ENCODE measurements at regions not wholly inside any gene's neighbourhood (a gene's known extent, or its start where the extent isn't known, plus 50 kb on each side); places are given as distances from the start of the nearest gene placed in this dataset.
A peak's percentile ranks its signal among the peaks of the same experiment; 100 is the strongest.

- no peak for DNase-seq
These were observed 58.5 kb downstream of the DLL1 start for GRCh38 chr6:170232186-170233002.

GRCh38 chr6:170231293-170232185 lies 59.3 kb downstream of the DLL1 start:
- no peak for DNase-seq

- no peak for DNase-seq
These were observed 60.2 kb downstream of the DLL1 start for GRCh38 chr6:170230520-170231292.

- no peak for DNase-seq
These were observed 60.9 kb downstream of the DLL1 start for GRCh38 chr6:170229851-170230519.

GRCh38 chr6:170229396-170229795 lies 61.5 kb downstream of the DLL1 start:
- DNase-seq: no peak

GRCh38 chr6:170228946-170229310 lies 62.0 kb downstream of the DLL1 start:
- no peak for DNase-seq

- DNase-seq: no peak
These were observed 62.6 kb downstream of the DLL1 start for GRCh38 chr6:170227996-170228945.

GRCh38 chr6:170227521-170227983 lies 63.3 kb downstream of the DLL1 start:
- DNase-seq: no peak

- no peak for DNase-seq
These were observed 64.2 kb downstream of the DLL1 start for GRCh38 chr6:170226647-170227046.

- no peak for DNase-seq
These were observed 64.9 kb downstream of the DLL1 start for GRCh38 chr6:170225852-170226417.

- peak; percentile 22 for DNase-seq
These were observed 65.9 kb downstream of the DLL1 start for GRCh38 chr6:170224694-170225660.

GRCh38 chr6:170223718-170224693 lies 66.9 kb downstream of the DLL1 start:
- DNase-seq: no peak

GRCh38 chr6:170222498-170223471 lies 68.1 kb downstream of the DLL1 start:
- DNase-seq: no peak

GRCh38 chr6:170221753-170222400 lies 69.0 kb downstream of the DLL1 start:
- no peak for DNase-seq

GRCh38 chr6:170221052-170221752 lies 69.7 kb downstream of the DLL1 start:
- DNase-seq: no peak
